ENCODE measurements at regions not wholly inside any gene's neighbourhood (a gene's known extent, or its start where the extent isn't known, plus 50 kb on each side); places are given as distances from the start of the nearest gene placed in this dataset.

DNA sequence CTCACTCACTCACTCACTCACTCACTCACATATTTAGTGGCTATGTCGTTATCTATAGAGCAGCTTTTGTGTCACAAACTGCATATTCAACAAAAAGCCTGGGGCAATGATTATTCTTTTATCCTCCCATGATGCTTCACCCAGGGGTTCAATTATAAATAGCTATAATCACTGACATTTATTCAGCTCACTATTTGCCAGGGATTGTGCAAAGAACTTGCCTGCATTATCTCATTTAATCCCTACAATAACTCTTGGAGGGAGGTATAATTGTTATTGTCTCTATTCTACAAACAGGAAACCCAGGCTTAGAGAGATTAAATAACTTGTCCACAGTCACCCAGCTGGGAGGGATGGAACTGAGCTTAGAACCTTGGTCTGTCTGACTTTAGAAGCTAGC lies 298.0 kb upstream of the MSX2 start:
- DNase-seq (ENCODE audit: low read depth) = no peak

DNA sequence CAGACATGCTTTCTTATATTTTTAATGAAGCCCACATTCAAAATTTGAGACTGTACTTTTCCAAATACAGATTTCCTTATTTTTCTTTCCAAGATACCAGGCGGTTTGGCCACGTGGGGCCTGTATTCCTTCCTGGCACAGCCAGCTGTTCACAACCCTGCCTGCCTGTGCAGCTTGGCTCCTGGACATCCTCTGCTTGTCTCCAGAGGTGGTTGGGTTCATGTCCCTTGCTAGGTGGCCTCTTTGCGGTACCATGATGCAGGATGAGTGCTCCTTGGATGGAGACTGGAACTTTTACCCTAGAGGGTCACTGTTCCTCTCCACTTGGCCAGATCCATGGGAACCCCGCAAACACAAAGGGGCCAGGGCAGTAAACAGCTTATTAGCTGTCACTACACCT lies 297.5 kb upstream of the MSX2 start:
- DNase-seq (ENCODE audit: low read depth) = no peak

DNA sequence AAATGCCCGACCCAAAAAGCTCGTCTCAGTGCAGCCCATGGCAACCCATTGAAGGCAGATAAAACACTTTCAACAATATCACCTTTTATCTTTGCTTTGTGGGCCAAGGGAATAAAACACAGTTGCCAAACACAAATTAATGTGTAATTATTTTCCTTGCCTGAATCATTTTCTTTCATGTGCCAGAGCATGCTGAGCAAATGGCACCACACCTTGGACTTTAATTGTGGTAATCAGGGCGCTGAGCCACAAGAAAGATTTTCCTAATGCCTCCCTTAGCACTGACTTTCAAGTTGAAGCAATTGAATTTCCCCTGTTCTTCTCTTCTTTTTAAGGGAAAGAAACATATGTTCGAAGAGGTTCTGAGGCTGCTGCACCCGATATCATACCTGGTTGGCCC lies 297.1 kb upstream of the MSX2 start:
- no peak for DNase-seq (ENCODE audit: low read depth)

DNA sequence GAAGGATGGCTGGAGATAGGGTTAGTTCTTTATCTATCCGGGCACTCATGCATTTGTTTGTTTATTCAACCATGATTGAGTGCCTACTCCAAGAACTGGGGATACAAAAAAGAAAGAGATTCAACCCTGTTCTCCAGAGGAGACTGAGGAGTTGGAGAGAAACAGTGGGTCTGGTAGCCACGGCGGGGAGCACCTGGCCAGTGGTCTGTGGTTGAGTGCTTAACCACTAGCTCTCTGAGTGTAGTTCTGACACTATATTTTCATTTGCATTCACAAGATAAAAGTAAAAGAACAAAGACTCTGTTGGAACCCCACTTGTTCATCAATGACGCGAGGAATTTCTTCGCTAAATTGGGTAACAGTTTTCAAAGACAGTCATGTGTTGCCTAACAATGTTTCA lies 295.5 kb upstream of the MSX2 start:
- peak; percentile 24 for DNase-seq (ENCODE audit: low read depth)

DNA sequence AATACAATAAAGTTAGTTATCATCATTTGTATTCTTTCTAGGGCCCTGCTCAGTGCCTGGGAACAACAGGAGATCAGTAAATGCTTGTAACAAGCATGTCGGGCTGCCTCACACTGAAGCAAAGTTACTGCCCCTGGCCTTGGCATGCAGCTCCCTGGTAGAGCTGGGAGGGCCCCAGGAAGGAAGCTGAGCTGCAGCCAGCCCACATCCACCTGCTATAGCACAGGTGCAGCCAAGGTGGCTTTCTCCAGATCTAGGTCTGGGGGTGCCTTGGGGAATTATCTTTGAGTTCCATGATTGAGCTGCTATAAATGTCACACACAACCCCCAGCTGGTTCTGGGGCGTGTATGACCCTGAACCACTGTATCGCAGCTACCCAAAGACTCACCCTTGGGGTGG lies 293.4 kb upstream of the MSX2 start:
- no peak for DNase-seq (ENCODE audit: low read depth)

DNA sequence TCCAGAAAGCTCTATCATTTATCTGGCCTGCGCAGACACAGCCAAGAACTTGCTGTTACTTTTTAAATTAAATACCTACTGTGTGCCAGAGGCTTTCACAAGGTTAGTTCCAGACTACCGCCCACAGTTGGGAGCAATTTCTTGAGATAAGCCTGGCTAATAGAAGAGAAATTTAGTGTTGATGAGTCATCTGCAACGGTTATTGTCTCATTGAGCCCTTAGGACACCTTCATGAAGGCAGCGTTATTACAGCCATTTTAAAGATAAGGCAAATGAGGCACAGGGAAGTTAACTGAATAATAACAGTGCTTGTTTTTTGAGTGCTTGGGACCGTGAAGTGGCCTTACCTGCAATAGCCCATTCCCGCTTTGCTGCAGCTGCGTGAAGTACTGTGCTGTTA lies 292.9 kb upstream of the MSX2 start:
- no peak for DNase-seq (ENCODE audit: low read depth)

DNA sequence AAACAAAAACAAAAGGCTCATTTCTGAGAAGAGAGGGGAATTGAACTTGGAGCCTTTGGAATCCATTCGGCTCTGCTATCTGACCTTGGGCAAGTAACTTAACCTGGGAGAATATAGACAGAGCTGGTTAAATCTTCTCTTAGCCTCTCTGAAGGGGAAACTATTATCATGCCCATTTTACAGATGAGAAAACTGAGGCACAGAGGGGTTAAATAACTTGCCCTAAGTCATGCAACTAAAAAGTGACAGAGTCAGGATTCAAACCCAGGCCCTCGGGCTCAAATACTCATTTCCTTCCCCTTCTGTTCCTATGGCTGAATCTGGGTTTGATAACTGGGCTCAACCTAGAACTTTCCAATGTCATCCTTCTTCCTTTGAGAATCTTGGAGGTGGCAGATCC lies 291.3 kb upstream of the MSX2 start:
- DNase-seq (ENCODE audit: low read depth) = no peak

DNA sequence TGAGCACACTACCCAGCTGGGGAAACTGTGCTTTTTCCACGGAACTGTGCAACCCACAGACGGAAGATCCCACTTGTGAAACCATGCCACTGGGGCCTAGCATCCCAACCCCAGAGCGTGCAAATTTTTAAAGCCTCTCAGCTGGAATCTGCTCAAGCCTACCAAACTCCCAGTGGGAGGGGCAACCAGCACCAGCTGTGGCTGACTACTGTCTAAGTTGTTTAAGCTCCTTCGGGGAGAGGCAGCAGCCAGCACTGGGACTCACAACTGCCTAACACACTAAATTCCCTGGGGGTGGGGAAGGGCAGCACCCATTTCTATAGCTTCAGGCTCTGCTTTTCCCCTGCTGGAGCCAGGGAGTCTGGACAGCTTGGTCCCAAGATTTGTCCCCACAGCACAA lies 287.6 kb upstream of the MSX2 start:
- DNase-seq (ENCODE audit: low read depth) = no peak

DNA sequence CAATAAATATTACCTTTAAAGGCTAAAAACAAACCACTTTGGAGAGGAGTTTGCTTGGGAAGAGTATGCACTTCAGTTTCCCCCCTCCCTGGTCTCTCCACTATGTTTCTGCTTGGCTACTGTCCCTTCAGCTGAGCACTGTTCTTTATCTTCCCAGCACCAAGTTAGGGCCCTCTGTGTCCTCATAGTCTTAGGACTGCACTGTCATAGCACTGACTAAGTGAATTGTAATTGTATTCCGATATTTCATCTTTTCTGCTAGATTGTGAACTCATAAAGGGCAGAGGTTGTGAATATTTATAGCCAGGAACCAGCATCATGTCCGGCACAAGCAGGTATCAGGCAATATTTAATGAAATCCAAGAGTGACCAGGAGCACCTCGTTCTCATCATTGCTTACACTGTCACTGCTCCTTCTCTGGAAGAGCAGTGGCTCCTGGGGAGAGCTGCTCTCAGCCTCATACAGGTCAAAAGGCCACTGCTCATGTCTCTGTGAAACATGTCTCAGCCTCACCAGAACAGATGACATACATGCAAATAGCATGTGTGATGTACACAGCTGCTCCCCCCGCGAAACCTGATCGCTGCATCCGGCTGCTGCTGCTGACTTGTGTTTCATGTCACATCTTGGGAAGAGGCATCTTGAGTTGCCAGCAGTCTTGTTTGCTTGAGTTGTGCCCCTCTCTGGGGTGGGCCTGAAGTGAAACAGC lies 279.7 kb upstream of the MSX2 start:
- no peak for DNase-seq (ENCODE audit: low read depth)

DNA sequence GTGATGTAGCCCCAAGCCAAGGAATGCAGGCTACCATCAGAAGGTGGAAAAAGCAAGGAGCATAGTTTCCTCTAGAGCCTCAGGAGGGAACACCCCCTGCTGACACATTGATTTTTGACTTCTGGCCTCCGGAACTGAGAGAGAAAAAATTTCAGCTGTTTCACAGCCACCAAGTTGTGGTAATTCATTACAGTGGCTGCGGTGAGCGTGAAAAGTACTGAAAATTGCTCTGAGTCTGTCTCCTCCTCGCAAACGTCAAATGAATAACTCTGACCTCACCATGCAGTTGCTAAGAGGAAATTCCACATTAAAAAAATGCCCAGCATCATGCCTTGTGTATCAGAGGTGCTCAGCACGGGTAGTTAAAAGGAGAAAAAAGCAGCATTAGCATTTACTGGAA lies 277.9 kb upstream of the MSX2 start:
- DNase-seq (ENCODE audit: low read depth) = no peak

DNA sequence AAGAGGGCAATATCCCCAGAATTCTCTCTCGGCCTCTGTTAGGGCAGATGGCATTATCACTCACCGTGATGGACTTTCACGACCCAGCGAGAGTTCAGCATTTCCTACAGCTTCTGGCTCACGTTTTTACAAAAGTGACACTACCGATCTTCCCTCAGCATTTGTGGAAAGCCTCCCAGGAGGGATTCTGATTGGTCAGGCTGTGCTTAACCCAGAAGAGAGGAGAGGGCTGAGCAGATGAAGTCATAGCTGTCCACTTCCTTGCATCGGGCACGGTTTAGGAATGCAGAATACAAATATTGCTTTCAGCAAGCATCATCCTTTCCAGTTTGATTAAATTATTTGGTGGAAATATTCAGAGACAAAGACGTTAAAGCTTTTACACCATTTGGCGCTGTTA lies 277.4 kb upstream of the MSX2 start:
- DNase-seq (ENCODE audit: low read depth) = no peak

DNA sequence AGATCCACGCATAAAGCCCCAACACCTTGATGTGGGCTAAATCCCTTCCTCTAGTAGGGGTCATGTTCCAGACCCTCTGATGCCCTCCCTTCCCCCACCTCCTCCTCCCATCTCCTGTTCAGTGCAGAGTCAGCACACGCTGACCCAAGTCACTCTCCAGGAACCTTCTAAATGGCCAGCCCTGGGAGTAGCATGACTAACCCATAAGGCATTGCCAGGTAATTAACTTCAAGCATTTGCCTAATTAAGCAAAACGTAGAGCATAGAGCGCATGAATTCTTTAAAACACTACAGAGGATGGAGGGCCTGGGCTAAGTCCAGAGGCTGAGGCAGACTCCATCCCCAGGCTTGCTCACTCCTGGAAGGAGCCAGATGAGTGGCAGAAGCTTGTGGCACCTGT lies 276.3 kb upstream of the MSX2 start:
- DNase-seq (ENCODE audit: low read depth) = no peak

DNA sequence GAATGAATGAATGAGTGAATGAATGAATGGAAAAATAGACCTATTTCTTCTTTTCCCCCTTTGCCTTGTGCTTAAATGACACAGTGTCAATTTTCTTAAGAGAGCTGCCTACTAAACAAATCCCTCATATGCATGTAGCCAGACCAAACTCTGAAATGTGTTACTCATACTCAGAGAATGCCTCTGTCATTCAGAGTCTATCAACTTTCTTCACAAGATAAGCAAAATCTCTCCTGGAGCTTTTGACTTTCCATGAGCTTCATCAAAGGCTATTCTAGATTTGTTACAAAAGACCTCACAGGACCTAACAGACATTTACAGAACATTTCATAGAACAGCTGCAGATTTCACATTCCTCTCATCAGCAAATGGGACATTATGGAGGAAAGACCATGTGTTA lies 275.7 kb upstream of the MSX2 start:
- no peak for DNase-seq (ENCODE audit: low read depth)

DNA sequence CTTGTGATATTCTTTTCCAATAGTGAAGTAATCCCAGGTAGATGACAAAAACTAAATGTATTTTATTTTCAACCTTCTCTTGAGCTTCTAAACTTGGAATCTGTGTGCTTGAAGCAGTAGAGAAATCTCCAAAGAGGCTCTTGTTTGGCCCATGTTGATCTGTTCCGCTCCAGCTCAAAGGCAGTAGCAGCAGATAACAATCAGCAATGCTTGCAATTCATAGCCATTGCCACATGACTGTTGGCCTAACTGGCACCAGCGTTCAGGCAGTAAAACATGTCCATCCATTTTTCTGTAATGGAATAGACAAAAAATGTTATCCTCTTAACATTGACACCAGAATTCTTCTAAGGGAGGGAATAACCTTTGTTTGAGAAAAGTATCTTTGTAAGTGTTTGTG lies 270.7 kb upstream of the MSX2 start:
- DNase-seq (ENCODE audit: low read depth) = no peak

DNA sequence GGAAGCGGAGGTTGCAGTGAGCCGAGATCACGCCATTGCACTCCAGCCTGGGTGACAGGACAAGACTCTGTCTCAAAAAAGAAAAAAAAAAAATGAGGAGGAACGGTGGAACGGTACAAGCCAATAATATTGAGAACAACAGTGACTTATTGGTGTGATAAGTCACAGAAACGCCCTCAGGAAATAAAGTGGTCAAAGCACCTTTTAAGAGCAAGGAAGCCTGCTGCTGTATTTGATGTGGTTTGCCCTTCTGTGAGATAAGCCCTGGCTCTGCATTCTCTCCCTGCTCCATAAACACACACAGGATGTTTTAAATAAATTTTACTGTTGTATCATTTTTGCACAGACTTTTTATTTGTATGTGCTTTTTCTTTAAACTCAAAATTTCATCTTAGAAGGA lies 269.9 kb upstream of the MSX2 start:
- DNase-seq (ENCODE audit: low read depth) = no peak

DNA sequence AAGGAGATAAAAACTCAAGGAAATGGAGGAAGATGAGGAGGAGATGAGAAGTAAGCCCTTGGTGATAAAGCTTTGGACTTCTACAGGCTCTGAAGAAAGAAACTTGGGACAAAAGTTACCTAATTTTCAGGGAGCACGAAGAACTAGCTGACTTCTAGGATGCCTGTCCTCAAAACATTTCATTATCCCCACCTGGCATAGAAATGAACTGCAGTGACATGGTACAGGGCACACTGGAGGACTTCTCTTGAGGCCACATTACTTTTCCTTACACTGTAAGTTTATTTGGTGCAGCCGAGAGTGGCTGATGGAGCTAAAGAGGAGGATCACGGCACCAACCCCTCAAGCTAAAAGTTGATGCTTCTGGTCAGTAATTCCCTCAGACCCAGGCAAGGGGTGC lies 269.5 kb upstream of the MSX2 start:
- DNase-seq (ENCODE audit: low read depth) = no peak

DNA sequence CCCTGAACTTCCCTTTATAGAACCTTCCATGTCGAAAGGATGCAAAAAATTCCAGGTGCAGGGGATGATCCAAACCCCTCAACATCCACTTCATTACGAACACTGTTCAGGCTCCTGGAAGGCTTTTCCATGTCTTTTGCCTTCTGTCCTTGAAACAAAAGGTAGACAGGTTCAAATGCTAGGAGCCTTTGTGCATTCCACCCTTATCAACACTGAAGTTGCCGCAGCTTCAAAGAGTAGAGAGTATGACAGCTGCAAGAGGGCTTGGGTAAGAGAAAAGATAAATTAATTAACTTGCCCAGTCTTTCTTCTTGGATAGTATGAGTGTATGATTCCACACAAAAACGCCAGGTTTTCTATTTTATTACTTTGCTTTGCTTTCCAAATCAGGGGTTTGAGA lies 269.1 kb upstream of the MSX2 start:
- no peak for DNase-seq (ENCODE audit: low read depth)

DNA sequence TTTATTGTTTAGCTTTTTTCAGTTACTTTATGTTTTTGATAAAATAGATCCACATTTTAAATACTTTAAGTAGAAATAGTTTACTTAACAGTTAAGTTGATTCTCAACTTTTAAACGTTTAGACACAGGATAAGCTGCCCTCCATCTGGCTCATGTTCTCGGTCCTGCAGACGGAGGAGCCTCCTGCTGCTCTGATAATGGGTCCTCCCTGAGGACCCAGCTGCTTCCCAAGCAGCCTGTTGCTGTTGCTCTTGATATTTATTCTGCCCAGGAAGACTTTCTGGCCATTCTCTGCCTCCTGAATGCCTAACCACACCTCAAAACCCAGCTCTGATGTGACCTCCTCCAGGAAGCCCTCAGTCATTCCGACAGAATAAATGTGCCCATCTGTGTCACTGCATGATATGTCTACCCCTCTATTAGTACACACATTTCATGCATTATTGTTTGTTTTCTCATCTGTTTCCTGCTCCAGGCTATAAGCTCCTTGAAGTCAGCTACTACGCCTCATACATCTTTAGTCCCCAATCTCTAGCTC lies 267.2 kb upstream of the MSX2 start:
- no peak for DNase-seq (ENCODE audit: low read depth)

DNA sequence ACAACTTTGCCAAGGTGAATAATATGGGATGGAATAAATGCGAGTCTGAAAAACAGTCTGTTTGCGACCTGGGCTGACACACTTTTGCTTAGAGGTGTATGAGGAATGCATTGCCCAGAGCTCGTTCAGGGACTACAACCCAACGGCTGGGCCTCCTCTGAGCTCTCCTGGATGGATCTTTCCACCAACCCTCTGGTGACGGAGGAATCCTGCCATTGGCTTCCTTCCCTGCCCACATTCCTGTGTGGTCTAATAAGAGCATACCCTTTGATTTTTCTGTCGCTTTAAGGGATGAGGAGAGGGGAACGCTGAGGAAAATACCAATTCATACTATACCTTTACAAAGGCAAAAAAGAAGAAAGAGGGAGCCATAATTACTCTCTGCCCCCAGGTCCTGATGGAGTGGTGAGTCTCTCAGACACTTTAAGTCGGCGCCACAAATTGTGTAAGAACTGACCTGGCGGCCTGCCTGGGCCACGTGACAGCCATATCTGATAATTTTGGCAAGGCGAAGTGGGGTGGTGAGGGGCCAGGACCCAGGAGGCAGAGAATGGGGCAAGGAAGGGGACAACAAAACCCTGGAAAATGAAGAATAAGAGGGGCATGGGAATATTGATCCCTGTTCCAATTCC lies 265.2 kb upstream of the MSX2 start:
- no peak for DNase-seq (ENCODE audit: low read depth)

DNA sequence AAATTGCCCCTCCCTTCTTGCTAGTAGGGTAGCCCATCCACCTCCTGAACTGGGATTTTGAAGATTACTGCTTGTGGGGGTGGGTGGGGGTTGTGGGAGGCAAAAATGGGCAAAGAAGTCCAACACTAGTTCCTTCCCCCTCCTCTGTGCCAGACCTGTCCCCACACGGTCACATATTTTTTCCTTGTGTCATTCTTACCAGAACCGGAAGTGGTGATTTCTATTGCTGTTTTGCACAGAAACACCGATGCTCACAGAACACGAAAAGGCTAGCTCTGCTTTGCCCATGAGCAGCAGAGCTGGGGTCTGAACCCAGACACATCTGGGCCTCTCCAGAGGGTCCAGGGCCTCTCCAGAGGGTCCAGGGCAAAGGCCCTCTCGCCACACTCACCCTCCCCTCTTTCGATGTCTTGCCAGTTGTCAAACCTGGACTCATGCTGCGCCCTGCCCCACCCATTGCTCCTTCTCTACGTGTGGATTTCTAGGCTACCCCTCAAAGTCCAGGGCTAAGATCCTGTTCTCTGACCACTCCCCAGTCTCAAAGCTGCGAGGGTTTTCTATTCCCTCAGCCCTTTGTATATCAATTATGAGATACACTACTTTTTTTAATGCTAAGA lies 264.4 kb upstream of the MSX2 start:
- no peak for DNase-seq (ENCODE audit: low read depth)

DNA sequence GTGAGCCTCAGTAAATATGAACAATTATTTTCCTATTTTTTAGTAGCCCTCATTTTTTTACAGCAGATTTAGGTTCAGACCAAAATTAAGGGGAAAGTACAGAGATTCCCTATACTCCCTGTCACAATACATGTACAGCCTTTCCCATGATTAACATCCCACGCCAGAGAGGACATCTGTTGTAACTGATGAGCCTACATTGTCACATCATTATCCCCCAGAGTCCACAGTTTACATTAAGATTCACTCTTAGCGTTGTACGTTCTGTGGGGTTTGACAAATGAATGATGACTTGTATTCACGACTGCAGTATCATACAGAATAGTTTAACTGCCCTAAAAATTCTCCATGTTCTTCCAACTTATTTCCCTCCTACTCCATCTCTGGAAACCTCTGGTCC lies 262.3 kb upstream of the MSX2 start:
- DNase-seq (ENCODE audit: low read depth) = no peak

DNA sequence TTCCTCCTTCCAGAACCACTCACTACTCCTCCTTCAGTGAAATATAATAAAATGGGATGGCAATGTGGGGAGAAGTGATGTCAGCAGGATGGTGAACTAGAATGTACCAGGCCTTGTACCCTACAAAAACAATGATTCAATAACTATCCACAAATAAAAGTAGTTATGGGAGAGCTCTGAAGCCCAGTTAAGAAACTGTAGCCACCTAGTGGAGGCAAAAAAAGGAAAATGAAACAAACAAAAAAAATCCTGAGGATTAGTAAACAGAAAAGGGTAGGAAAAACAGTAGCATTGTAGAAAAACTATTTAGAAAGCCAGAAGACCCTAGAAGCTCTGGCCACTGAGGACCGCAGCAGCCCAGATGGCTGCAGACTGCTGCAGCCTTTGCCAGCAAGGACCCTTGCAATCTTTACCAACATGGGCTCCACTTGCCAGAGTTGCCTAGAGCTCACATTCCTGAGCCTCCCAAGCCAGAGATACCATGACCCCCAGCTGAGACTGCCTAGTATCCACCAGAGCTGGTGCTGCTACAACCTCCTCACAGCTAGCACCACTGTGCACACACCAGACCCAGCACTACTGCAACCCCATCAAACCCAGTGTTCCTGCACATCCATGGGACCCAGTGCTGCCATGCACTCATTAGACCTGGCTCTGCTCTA lies 259.7 kb upstream of the MSX2 start:
- DNase-seq (ENCODE audit: low read depth) = no peak

All from myocyte (in vitro differentiated cells).